Upper lobe of left lung (tissue), 6 donors: ENCODE measurements at regions not wholly inside any gene's neighbourhood (a gene's known extent, or its start where the extent isn't known, plus 50 kb on each side); places are given as distances from the start of the nearest gene placed in this dataset.
"Not testable (repeated sequence)": the region's sequence is repeated elsewhere in the genome, so short reads cannot be mapped to it uniquely, and the experiment has no call there.

ENCODE experiments used
- ATAC-seq, 2 donors: fragments of 200-7000 bp; cut with Tn5 transposase; one replicate each; pipeline ENCODE4 v1.9.1; 2022; ENCODE audit warnings: mild to moderate bottlenecking in 2 of 2, moderate library complexity in 2 of 2; ENCODE audit not compliant: low FRiP score in 2 of 2
- DNase-seq, 2 donors: peaks; one replicate each; pipeline ENCODE4 v3.0.0-alpha.2; 2019 to 2020
- H3K27ac ChIP-seq, 4 donors: fragments of 200-600 bp; sonication (generic); one replicate each; pipeline ENCODE4 v1.5.1; 2016 to 2019
- H3K27me3 ChIP-seq, 4 donors: fragments of 200-600 bp; sonication (generic); one replicate each; pipeline ENCODE4 v1.5.1; 2017 to 2019
- H3K36me3 ChIP-seq, 4 donors: fragments of 200-600 bp; sonication (generic); one replicate each; pipeline ENCODE4 v1.5.1; 2016 to 2019
- H3K4me1 ChIP-seq, 4 donors: fragments of 200-600 bp; sonication (generic); one replicate each; pipeline ENCODE4 v1.5.1; 2018 to 2019
- H3K4me3 ChIP-seq, 4 donors: fragments of 200-600 bp; sonication (generic); one replicate each; pipeline ENCODE4 v1.5.1; 2017 to 2019; ENCODE audit warnings: mild to moderate bottlenecking in 2 of 4, moderate library complexity in 1 of 4
- H3K9me3 ChIP-seq, 4 donors: fragments of 200-600 bp; sonication (generic); one replicate each; pipeline ENCODE4 v1.5.1; 2018 to 2019
- EP300 ChIP-seq, 4 donors: sonication (generic); formaldehyde crosslinking; IDR thresholded peaks; one replicate each; pipeline ENCODE4 v1.5.1; 2017; ENCODE audit warnings: antibody characterized with exemption in 4 of 4, control low read depth in 2 of 4
- POLR2A ChIP-seq, 4 donors: fragments of 450-650 bp; IDR thresholded peaks; one replicate each; pipeline ENCODE4 v1.5.1; 2016 to 2017; ENCODE audit warnings: antibody characterized with exemption in 4 of 4, mild to moderate bottlenecking in 2 of 4
- POLR2AphosphoS5 ChIP-seq, 2 donors: sonication (generic); formaldehyde crosslinking; IDR thresholded peaks; one replicate each; pipeline ENCODE4 v1.5.1; 2017; ENCODE audit warnings: antibody characterized with exemption in 2 of 2
- WGBS, 2 donors: methylation state at CpG; one replicate each; pipeline ENCODE4 v1.1.5; 2017 to 2018; 5-methylcytosine and 5-hydroxymethylcytosine counted together
- TF ChIP-seq, protein P1 (sequence below), 6 experiments: fragments of 450-650 bp in 4 of 6; fragments of 200-600 bp in 2 of 6; sonication (generic) in 2 of 6; IDR thresholded peaks; one replicate each; pipeline ENCODE4 v1.5.1; 2016 to 2019; ENCODE audit warnings: antibody characterized with exemption in 6 of 6
- donor health status: DM: no; HTN: no; CAD: no; lungs with moderate emphysema.
- donor health status: DM: no; HTN: yes; CAD: no; lungs with severe emphysema.

DNA sequence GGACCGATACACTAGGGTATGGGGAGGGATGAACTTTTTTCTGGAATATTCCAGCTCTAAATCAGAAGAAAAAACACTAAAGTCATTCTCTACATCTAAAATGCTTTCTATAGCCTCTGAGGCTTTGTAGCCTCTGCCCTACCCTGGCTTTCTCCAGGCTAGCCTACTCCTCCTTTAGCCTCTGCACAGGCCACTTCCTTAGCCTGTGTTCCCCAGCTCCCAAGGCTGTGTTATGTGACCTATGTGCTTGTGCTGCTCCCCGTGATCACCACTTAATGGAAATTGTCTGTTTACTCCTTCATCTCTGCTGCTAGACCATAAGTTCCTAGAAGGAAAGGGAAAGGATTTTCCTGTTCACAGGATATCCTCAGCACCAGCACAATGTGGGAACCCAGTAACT is 92.8 kb downstream of the SEC16B start:
- no peak for TF ChIP-seq POLR2A (IDR thresholded peaks at IDR 0.05)
- TF ChIP-seq, protein P1, sequence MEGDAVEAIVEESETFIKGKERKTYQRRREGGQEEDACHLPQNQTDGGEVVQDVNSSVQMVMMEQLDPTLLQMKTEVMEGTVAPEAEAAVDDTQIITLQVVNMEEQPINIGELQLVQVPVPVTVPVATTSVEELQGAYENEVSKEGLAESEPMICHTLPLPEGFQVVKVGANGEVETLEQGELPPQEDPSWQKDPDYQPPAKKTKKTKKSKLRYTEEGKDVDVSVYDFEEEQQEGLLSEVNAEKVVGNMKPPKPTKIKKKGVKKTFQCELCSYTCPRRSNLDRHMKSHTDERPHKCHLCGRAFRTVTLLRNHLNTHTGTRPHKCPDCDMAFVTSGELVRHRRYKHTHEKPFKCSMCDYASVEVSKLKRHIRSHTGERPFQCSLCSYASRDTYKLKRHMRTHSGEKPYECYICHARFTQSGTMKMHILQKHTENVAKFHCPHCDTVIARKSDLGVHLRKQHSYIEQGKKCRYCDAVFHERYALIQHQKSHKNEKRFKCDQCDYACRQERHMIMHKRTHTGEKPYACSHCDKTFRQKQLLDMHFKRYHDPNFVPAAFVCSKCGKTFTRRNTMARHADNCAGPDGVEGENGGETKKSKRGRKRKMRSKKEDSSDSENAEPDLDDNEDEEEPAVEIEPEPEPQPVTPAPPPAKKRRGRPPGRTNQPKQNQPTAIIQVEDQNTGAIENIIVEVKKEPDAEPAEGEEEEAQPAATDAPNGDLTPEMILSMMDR (IDR thresholded peaks at IDR 0.05) = no peak
- TF ChIP-seq POLR2AphosphoS5 (IDR thresholded peaks at IDR 0.05) = no peak
- TF ChIP-seq EP300 (IDR thresholded peaks at IDR 0.05) = no peak
- no peak for ATAC-seq
- no peak for DNase-seq
- Histone ChIP-seq H3K27me3 (no peaks in the 10 kb centered on the region), H3K4me3 (no peak overlapping the region), H3K9me3 (no peaks in the 10 kb centered on the region), H3K27ac (no peak overlapping the region), H3K4me1 (peaks cover 0 to 9% (median 0%) of the 10 kb centered on the region in 4 donors), H3K36me3 (no peaks in the 10 kb centered on the region)
- 70 to 71% methylated on average over 2 of the region's 2 CpGs for WGBS, 2 donors

DNA sequence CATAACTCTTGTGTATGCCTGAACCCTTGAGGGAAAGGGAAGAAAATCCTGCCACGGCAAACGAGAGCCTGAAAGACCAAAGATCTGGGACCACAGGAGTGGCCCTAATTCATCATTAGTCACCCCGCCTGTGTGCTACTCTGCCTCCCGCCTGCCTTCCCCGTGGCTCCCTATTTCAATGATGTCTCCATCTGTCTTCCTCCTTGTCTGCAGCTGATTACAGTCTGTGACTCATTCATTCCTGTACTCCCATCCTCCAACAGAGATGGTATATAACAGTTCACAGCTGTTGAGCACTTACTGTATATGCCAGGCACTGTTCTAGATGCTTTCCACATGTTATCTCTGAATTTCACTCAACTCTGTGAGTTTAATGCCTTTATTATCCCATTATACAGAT is 96.6 kb downstream of the SEC16B start:
- 32 to 46% methylated on average over 5 of the region's 5 CpGs for WGBS, 2 donors
- H3K27me3 ChIP-seq = no peaks in the 10 kb centered on the region
- no peak for TF ChIP-seq EP300 (IDR thresholded peaks at IDR 0.05)
- peak in 1 of 2 donors; percentile 53 for TF ChIP-seq POLR2AphosphoS5 (IDR thresholded peaks at IDR 0.05)
- no peak overlapping the region for H3K4me3 ChIP-seq
- H3K9me3 ChIP-seq = no peaks in the 10 kb centered on the region
- DNase-seq (no peak), ATAC-seq (peak in 1 of 2 donors; percentile 67)
- H3K27ac ChIP-seq = no peak overlapping the region
- peaks cover 0 to 9% (median 0%) of the 10 kb centered on the region in 4 donors for H3K4me1 ChIP-seq
- H3K36me3 ChIP-seq = no peaks in the 10 kb centered on the region

DNA sequence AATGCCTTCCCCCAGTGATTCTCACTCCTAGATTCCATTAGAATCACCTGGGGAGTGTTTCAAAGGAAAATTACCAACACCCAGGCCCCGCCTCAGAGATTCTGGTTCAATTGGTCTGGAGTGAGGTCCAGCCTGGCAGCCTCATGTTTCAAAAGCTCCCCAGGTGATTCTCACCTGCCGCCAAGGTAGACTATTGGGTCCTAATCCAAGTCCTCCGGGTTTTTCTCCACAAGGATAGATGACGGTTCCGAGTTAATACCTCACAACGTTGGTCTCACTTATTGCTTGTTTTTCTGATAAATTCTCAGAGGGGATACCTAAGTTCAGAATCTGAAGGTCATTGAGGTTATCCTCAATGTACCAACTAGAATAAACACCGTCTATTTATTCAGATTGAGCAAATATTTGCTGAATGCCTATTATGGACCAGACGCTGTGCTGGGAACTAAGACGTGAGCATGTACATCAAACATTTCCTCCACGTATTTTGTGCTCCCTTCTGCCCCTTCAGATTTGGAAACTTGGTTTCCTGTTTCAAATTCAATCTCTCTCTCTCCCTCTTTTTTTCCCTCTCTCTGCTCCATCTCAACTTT is 97.5 kb downstream of the SEC16B start:
- H3K27ac ChIP-seq = no peak overlapping the region
- H3K27me3 ChIP-seq = no peaks in the 10 kb centered on the region
- H3K4me1 ChIP-seq = peaks cover 0 to 9% (median 0%) of the 10 kb centered on the region in 4 donors
- DNase-seq (no peak), ATAC-seq (no peak)
- 48% methylated on average over 10 of the region's 10 CpGs for WGBS, 2 donors
- TF ChIP-seq, protein P1 (IDR thresholded peaks at IDR 0.05) = no peak
- no peak for TF ChIP-seq EP300 (IDR thresholded peaks at IDR 0.05)
- TF ChIP-seq POLR2AphosphoS5 (IDR thresholded peaks at IDR 0.05) = no peak
- TF ChIP-seq POLR2A (IDR thresholded peaks at IDR 0.05) = no peak
- H3K4me3 ChIP-seq = no peak overlapping the region
- no peaks in the 10 kb centered on the region for H3K9me3 ChIP-seq
- H3K36me3 ChIP-seq = no peaks in the 10 kb centered on the region

DNA sequence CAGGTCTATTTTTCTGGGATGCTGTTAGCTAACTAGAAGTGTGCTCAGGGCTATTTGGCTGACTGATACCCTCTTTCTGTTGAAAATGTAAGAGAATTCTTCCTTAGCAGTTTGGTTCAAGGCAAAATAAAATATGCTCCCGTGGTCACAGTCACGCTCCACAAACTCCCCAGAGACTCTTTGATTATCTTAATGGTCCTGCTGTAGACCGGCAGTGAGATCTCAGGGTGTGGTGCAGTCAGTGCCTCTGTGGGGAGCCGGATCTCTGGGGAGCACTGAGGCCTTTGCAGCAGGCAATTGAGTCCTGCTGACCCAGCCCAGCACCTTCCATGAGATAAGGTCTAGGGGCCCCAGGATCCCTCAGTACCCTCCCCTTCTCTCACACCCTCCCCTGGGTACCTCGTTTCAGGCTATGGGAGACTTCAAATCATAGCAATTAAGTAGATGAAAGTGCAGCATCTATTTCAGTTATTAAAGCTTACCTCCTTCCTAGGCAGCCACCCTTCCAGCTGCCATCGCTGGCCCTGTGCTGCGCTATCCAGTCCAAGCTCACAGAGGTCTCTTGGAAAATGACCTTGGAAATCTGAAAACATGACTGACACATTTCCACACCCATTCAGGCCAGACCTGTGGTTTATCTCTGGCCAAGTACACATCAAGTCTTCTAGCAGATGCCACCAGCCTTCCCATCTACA is 98.1 kb downstream of the SEC16B start:
- Histone ChIP-seq H3K27ac (no peak overlapping the region), H3K4me3 (no peak overlapping the region)

DNA sequence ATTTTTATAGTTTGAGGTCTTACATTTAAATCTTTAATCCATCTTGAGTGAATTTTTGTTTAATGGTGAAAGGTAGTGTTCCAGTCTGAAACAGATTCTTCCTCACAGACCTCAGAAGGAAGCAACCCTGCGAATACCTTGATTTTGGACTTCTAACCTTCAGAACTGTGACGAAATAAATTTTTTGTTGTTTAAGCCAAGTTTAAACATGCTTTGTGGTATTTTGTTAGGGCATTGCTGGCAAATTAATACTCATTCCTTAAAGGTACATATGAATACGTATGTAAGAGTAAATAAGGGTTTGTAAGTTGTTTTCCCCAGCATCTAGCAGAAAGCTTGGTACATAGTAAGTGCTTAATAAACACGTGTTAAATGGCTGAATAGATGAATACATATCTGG is 100.3 kb downstream of the SEC16B start:
- H3K4me3 ChIP-seq = no peak overlapping the region
- no peak for ATAC-seq
- WGBS, 2 donors = 88 to 97% methylated on average over 4 of the region's 4 CpGs
- H3K27ac ChIP-seq = no peak overlapping the region
- H3K36me3 ChIP-seq = no peaks in the 10 kb centered on the region
- H3K9me3 ChIP-seq = no peaks in the 10 kb centered on the region
- H3K4me1 ChIP-seq = peaks cover 0 to 9% (median 0%) of the 10 kb centered on the region in 4 donors
- no peaks in the 10 kb centered on the region for H3K27me3 ChIP-seq
- DNase-seq = no peak
- TF ChIP-seq, protein P1 (IDR thresholded peaks at IDR 0.05) = no peak
- no peak for TF ChIP-seq EP300 (IDR thresholded peaks at IDR 0.05)
- TF ChIP-seq POLR2AphosphoS5 (IDR thresholded peaks at IDR 0.05) = no peak
- TF ChIP-seq POLR2A (IDR thresholded peaks at IDR 0.05) = no peak

More for the DNA sequence above, 98.1 kb downstream of the SEC16B start:
- whole genome bisulfite sequencing, 2 donors = 75 to 79% methylated on average over 4 to 7 of the region's 7 CpGs
- Histone ChIP-seq H3K36me3 (no peaks in the 10 kb centered on the region), H3K9me3 (no peaks in the 10 kb centered on the region), H3K27me3 (no peaks in the 10 kb centered on the region), H3K4me1 (peaks cover 0 to 9% (median 0%) of the 10 kb centered on the region in 4 donors)
- DNase-seq = no peak
- ATAC-seq = no peak
- TF ChIP-seq, protein P1 (IDR thresholded peaks at IDR 0.05) = no peak
- TF ChIP-seq POLR2A (IDR thresholded peaks at IDR 0.05) (no peak), POLR2AphosphoS5 (IDR thresholded peaks at IDR 0.05) (no peak), EP300 (IDR thresholded peaks at IDR 0.05) (no peak)

DNA sequence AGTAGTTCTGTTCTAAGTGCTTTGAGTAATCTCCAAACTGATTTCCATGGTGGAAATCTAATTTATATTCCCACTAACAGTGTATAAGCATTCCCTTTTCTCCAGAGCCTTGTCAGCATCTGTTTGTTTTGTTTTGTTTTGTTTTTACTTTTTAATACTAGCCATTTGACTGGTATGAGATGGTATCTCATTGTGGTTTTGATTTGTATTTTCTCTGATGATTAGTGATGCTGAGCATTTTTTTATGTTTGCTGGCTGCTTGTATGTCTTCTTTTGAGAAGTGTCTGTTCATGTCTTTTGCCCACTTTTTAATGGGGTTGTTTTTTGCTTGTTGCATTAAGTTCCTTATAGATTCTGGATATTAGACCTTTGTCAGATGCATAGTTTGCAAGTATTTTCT is 100.8 kb downstream of the SEC16B start:
- not testable (repeated sequence) for H3K9me3 ChIP-seq, H3K36me3 ChIP-seq, H3K27ac ChIP-seq, H3K27me3 ChIP-seq, H3K4me1 ChIP-seq, H3K4me3 ChIP-seq, DNase-seq, ATAC-seq
